ENCODE measurements at regions not wholly inside any gene's neighbourhood (a gene's known extent, or its start where the extent isn't known, plus 50 kb on each side); places are given as distances from the start of the nearest gene placed in this dataset.

GRCh38 chr2:150885774-150886386, 375.8 kb downstream of the RBM43 start:
- no peak overlapping the region for H3K27ac ChIP-seq (ENCODE audit: low read length)
- no peaks in the 10 kb centered on the region for H3K36me3 ChIP-seq (replicated peaks; ENCODE audit: low read depth, low read length)
- no peak overlapping the region for H3K9ac ChIP-seq (ENCODE audit: low read length)
- H3K79me2 ChIP-seq (ENCODE audit: low read length), result no peaks in the 10 kb centered on the region
- no peaks in the 10 kb centered on the region for H3K9me3 ChIP-seq (ENCODE audit: insufficient read depth, low read length)
- H2AFZ ChIP-seq (ENCODE audit: low read depth, low read length), result no peak overlapping the region
- H4K20me1 ChIP-seq (ENCODE audit: insufficient read depth, low read length), result no peaks in the 10 kb centered on the region
- H3K27me3 ChIP-seq (ENCODE audit: low read depth, low read length), result no peaks in the 10 kb centered on the region
- H3K4me1 ChIP-seq (ENCODE audit: low read length), result no peaks in the 10 kb centered on the region
- TF ChIP-seq EZH2phosphoT487 (IDR thresholded peaks at IDR 0.05; ENCODE audit: low read depth) (no peak), CTCF (IDR thresholded peaks at IDR 0.05; ENCODE audit: low read depth, low read length) (no peak)
- no peak overlapping the region for H3K4me3 ChIP-seq (ENCODE audit: low read length)
- H3K4me2 ChIP-seq (ENCODE audit: low read length), result no peak overlapping the region

GRCh38 chr2:150885236-150885635, 376.4 kb downstream of the RBM43 start:
- H3K79me2 ChIP-seq (ENCODE audit: low read length), result no peaks in the 10 kb centered on the region
- no peak for TF ChIP-seq CTCF (IDR thresholded peaks at IDR 0.05; ENCODE audit: low read depth, low read length)
- TF ChIP-seq EZH2phosphoT487 (IDR thresholded peaks at IDR 0.05; ENCODE audit: low read depth), result no peak
- no peak overlapping the region for H3K4me2 ChIP-seq (ENCODE audit: low read length)
- no peaks in the 10 kb centered on the region for H3K27me3 ChIP-seq (ENCODE audit: low read depth, low read length)
- H3K9ac ChIP-seq (ENCODE audit: low read length), result no peak overlapping the region
- no peaks in the 10 kb centered on the region for H3K9me3 ChIP-seq (ENCODE audit: insufficient read depth, low read length)
- no peak overlapping the region for H3K4me3 ChIP-seq (ENCODE audit: low read length)
- no peaks in the 10 kb centered on the region for H3K36me3 ChIP-seq (replicated peaks; ENCODE audit: low read depth, low read length)
- no peaks in the 10 kb centered on the region for H4K20me1 ChIP-seq (ENCODE audit: insufficient read depth, low read length)
- no peak overlapping the region for H3K27ac ChIP-seq (ENCODE audit: low read length)
- no peaks in the 10 kb centered on the region for H3K4me1 ChIP-seq (ENCODE audit: low read length)
- H2AFZ ChIP-seq (ENCODE audit: low read depth, low read length), result no peak overlapping the region

GRCh38 chr2:150883613-150883895, 378.1 kb downstream of the RBM43 start:
- no peak overlapping the region for H3K4me3 ChIP-seq (ENCODE audit: low read length)
- H3K9me3 ChIP-seq (ENCODE audit: insufficient read depth, low read length), result no peaks in the 10 kb centered on the region
- H3K4me2 ChIP-seq (ENCODE audit: low read length), result no peak overlapping the region
- no peaks in the 10 kb centered on the region for H3K4me1 ChIP-seq (ENCODE audit: low read length)
- H3K9ac ChIP-seq (ENCODE audit: low read length), result no peak overlapping the region
- H3K36me3 ChIP-seq (replicated peaks; ENCODE audit: low read depth, low read length), result no peaks in the 10 kb centered on the region
- no peaks in the 10 kb centered on the region for H3K27me3 ChIP-seq (ENCODE audit: low read depth, low read length)
- TF ChIP-seq CTCF (IDR thresholded peaks at IDR 0.05; ENCODE audit: low read depth, low read length) (no peak), EZH2phosphoT487 (IDR thresholded peaks at IDR 0.05; ENCODE audit: low read depth) (no peak)
- no peak overlapping the region for H2AFZ ChIP-seq (ENCODE audit: low read depth, low read length)
- no peaks in the 10 kb centered on the region for H3K79me2 ChIP-seq (ENCODE audit: low read length)
- no peak overlapping the region for H3K27ac ChIP-seq (ENCODE audit: low read length)
- H4K20me1 ChIP-seq (ENCODE audit: insufficient read depth, low read length), result no peaks in the 10 kb centered on the region

- Histone ChIP-seq H3K4me2 (ENCODE audit: low read length) (no peak overlapping the region), H4K20me1 (ENCODE audit: insufficient read depth, low read length) (no peaks in the 10 kb centered on the region), H2AFZ (ENCODE audit: low read depth, low read length) (no peak overlapping the region), H3K4me1 (ENCODE audit: low read length) (no peaks in the 10 kb centered on the region), H3K27me3 (ENCODE audit: low read depth, low read length) (no peaks in the 10 kb centered on the region), H3K27ac (ENCODE audit: low read length) (no peak overlapping the region), H3K9me3 (ENCODE audit: insufficient read depth, low read length) (no peaks in the 10 kb centered on the region), H3K9ac (ENCODE audit: low read length) (no peak overlapping the region), H3K79me2 (ENCODE audit: low read length) (no peaks in the 10 kb centered on the region), H3K36me3 (replicated peaks; ENCODE audit: low read depth, low read length) (no peaks in the 10 kb centered on the region), H3K4me3 (ENCODE audit: low read length) (no peak overlapping the region)
- no peak for TF ChIP-seq EZH2phosphoT487 (IDR thresholded peaks at IDR 0.05; ENCODE audit: low read depth)
- TF ChIP-seq CTCF (IDR thresholded peaks at IDR 0.05; ENCODE audit: low read depth, low read length), result no peak
Observed at GRCh38 chr2:150882751-150883612, 378.7 kb downstream of the RBM43 start.

All from OCI-LY3 (cell line).